ENCODE measurements at regions not wholly inside any gene's neighbourhood (a gene's known extent, or its start where the extent isn't known, plus 50 kb on each side); places are given as distances from the start of the nearest gene placed in this dataset.

DNA sequence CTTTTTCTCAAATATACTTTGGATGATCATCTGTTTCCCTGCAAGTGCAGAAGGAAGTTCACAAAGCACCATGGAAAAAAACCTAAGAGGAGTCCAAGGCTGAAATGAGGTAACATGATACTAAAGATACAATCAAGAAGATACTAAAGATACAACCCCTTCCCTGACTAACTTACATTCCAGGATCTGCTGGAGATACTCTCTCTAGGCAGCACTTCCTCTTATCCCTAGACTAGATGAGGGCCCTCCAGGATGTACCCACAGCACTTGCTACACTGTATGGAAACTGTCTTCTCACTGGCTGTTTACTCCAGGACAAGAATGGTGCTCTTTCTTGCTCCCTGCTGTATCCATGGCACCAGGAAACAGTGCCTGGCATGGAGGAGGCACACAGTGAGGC, 116.4 kb upstream of the NFE2L3 start:
- no peak for DNase-seq (ENCODE audit: low spot score)

GRCh38 chr7:26036092-26036491, 115.9 kb upstream of the NFE2L3 start:
- DNase-seq (ENCODE audit: low spot score): no peak

GRCh38 chr7:26038201-26038990, 113.6 kb upstream of the NFE2L3 start:
- no peak for DNase-seq (ENCODE audit: low spot score)

- no peak for DNase-seq (ENCODE audit: low spot score)
These were observed 111.9 kb upstream of the NFE2L3 start for GRCh38 chr7:26040085-26040484.

DNA sequence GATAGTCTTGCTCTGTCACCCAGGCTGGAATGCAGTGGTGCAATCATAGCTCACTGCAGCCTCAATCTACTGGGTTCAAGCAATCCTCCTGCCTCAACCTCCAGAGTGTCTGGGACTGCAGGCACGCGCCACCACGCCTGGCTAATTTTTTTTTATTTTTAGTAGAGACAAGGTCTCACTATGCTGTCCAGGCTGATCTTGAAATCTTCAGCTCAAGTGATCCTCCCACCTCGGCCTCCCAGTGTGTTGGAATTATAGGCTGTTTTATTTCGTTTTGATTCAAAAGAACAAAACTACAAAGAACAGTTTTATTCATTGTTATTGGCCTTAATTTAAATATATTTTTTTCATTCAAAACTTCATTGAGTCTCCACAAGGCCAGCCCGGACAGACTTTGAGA, 109.8 kb upstream of the NFE2L3 start:
- no peak for DNase-seq (ENCODE audit: low spot score)

- DNase-seq (ENCODE audit: low spot score): no peak
These were observed 108.2 kb upstream of the NFE2L3 start for GRCh38 chr7:26043801-26044200.

GRCh38 chr7:26044320-26044719, 107.7 kb upstream of the NFE2L3 start:
- no peak for DNase-seq (ENCODE audit: low spot score)

DNA sequence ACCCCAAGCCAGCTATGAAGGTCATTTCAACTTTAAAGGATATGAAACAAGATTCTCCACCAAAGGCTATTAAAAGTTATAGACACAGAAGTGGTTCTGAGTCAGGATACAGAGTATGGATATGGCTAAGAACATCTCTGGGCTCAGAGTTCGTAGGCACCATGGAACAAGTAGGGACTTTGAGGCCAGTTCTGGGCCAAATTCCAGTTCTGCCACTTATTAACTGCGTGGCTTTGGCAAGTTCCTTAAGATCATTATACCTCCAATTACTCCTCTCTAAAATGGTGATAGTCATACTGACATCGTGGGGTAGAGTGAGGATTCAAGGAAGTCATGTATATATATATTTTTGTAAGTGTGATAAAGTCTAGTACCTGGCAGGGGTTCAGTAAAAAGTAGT, 105.8 kb upstream of the NFE2L3 start:
- no peak for DNase-seq (ENCODE audit: low spot score)

DNA sequence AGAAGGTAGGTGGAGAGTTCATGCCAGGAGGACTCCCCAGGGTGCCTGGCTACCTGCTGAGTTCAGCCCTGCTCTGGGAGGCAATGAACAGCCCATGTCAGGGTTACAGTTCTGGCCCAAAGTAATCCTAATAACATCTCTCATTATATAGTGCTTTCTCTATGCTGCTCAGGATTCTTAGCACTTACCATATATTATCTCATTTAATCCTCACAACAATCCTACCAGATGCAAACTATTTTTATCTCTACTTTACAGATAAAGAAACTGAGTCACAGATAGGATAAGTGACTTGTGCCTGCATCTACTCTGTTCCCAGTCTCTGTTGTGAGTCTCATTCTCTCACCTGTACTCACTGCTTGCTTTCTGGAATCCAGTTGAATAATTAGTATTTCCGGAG, 105.1 kb upstream of the NFE2L3 start:
- DNase-seq (ENCODE audit: low spot score): no peak

DNA sequence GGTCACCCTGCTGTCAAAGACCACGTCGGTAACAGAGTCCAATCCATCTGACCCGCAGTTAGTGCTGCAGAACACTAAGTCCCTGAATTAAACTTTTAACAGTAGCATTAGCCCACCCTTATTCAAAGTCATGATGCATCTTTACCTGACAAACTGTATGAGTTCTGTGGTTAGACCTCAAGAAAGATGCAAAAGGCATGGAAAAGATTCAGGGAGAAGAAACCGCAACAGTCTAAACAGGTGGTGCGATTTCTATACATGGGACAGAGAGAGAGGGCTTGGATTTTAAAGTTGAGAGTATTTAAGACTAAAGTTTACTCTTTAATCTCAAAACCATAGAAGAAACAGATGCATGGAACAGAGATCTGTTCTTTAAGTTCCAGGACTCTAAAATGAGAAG, 103.3 kb upstream of the NFE2L3 start:
- DNase-seq (ENCODE audit: low spot score): no peak

DNA sequence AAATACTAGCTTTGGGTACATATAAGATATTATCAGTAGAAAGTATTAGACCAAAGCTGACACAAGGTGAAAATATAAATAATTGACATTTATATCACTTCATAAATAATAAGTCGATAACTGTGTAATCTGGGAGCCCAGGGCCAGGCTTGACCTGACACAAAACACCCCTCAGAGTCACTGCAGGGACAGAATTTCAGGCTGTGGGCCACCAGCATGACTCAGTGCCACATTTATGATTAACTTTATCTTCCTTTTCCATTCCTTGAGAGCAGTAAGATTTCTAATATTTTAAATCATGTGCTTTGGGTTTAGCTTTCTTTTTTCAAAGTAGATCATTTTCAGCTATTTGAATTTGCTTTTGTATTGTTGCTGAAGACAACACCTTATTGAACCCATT, 102.9 kb upstream of the NFE2L3 start:
- no peak for DNase-seq (ENCODE audit: low spot score)

DNA sequence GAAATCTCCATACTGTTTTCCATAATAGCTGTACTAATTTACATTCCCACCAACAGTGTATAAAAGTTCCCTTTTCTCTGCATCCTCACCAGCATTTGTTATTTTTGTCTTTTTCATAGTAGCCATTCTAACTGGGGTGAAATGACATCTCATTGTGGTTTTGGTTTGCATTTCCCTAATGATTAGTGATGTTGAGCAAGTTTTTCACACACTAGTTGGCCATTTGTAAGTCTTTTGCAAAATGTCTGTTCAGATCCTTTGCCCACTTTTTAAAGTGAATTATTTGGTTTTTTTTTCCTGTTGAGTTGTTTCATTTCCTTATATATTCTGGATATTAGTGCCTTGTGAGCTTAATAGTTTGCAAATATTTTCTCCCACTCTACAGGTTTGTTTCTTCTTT, 101.0 kb upstream of the NFE2L3 start:
- DNase-seq (ENCODE audit: low spot score): no peak

DNA sequence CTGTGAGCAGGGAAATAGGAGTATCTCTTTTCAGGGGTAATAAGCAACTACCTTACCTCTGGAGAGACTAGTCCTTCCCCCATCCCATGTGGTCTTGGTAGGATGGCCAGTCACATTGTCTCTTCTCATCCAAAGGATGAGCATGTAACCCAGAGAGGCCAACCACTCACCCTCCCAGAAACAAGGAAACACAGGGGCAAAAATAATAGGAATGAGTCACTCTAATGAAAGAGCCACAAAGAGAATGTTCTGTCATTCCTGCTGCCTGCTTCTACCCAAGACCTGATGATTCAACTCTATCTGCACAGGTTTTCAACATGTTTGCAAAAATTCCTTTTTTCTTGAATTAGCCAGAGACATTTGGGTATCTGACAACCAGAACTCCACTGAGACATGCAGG, 99.3 kb upstream of the NFE2L3 start:
- DNase-seq (ENCODE audit: low spot score): no peak

DNA sequence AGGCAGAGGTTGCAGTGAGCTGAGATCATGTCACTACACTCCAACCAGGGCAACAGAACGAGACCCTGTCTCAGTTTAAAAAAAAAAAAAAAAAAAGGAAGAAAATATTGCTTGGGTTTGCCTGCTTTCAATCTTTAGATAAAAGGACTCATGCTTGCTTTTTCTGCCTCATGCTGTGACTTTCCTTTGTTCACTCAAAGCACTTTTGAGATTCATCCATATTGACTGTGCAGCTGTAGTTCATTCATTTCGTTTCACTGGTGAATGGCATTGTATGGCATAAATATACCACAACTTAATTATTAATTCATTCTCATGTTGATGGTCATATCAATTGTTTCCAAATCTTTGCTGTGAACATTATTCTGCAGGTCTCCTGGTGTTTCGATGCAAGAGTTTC, 97.6 kb upstream of the NFE2L3 start:
- no peak for DNase-seq (ENCODE audit: low spot score)

DNA sequence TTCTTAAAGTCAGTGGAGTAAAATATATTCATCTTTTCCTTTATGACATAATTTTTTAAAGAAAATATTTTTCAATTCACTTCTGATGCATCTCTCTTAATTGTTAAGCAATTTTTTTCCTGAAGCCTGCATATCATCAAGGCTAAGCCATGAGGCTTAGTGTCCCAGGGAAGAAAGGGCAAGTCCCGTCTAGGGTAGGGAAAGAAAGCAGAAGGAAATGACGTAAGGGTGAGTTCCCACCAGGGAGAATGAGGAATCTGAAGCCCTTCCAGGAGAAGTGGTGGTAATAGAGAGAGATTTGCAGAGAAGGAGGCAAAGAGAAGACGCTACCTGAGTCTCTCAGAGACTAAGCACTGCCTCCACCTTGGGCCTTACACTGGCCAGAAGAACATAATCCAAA, 96.8 kb upstream of the NFE2L3 start:
- DNase-seq (ENCODE audit: low spot score): no peak

DNA sequence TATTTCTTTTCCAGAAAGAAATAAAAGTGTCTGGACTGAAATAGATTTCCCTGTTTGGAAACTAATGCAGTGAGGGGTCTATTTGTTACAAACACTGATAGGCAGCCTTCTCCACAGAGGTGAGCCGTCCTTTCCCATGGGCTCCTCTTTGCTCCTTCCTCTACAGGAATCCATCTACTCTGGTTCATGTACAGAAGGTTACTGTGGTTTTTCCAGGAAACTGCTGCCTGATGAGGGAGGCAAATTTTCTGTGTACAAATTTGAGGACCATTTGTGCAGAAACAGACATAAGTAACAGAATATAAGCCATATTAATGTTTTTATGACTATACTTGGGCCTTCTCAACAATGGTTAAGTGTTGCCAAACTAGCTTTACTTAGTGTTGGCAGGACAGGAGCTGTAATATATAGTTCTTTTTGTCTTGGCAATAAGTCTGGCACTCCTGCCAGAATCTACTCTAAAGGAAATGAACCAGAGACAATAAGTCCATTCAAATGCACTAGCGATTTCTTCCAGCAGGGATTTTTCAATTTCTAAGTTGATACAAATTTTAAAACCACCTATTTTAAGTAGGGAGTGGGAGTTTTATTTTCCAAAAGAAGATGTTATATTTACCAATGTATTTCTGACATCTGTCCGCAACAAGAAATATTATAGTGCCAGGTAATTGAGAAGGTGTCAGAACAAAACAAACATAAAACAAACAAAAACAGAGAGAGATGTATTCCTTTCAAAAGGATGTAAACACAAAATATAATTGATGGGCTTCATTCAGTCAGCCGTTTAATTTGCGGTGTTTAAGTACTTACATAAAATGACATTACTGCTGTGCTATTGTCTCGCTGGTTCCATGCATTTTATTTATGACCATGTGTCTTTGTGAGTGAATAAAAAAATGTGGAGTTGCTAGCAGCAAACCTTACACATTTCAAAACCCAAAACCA, 91.0 kb upstream of the NFE2L3 start:
- DNase-seq (ENCODE audit: low spot score): no peak

DNA sequence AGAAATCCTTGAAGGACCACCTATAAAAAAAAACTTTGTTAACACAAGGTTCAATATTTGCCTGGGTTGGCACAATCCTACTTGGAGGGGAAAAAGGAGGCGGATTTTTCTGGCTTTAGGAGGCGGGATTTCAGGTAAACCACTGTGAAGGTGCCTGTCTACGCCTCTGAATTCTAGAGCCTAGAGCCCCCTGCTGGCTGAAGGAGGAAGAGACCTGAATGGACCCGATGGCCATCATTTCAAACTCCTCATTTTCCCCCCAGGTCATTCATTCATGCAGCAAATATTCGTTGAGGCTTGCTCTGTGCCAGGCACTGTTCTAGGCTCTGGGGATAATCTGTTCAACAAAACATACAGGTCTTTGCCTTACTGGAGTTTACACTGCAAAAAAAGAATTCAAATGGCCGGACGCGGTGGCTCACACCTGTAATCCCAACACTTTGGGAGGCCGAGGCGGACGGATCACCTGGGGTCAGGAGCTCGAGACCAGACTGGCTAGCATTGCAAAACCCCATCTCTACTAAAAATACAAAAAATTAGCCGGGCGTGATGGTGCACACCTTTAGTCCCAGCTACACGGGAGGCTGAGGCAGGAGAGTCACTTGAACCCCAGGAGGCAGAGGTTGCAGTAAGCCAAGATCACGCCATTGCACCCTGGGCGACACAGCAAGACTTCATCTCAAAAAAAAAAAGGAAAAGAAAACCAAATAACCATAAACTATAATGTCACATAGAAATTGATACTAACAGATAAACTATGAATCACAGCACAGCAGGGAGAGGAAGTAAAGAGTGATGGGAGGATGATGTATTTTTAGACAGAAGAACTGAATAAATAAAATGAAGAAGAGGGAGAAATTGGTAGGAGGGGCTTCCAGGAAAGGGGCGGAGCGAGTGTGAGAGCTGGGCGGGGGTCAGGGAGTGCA, 90.1 kb upstream of the NFE2L3 start:
- peak; percentile 67 for DNase-seq (ENCODE audit: low spot score)

DNA sequence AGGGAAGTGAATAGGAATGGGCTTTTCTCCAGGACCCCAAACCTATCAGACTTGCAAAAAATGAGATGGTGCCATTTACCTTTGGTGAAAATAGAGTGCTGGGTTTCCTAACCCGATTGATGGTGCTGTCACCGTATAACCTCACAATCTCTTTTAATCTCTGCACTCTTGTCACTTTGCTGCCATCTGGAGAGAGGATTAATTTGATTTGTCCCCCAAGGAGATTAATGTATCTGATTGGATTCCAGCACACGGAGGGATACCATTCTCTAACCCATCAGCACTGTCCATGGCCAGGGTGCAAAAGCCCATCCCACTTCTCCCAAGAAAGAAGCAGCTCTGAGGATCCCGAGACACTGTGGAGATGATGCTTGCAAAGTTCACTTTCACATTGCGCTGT, 86.3 kb upstream of the NFE2L3 start:
- no peak for DNase-seq (ENCODE audit: low spot score)

GRCh38 chr7:26066736-26067135, 85.3 kb upstream of the NFE2L3 start:
- no peak for DNase-seq (ENCODE audit: low spot score)

GRCh38 chr7:26070290-26070689, 81.7 kb upstream of the NFE2L3 start:
- no peak for DNase-seq (ENCODE audit: low spot score)

DNA sequence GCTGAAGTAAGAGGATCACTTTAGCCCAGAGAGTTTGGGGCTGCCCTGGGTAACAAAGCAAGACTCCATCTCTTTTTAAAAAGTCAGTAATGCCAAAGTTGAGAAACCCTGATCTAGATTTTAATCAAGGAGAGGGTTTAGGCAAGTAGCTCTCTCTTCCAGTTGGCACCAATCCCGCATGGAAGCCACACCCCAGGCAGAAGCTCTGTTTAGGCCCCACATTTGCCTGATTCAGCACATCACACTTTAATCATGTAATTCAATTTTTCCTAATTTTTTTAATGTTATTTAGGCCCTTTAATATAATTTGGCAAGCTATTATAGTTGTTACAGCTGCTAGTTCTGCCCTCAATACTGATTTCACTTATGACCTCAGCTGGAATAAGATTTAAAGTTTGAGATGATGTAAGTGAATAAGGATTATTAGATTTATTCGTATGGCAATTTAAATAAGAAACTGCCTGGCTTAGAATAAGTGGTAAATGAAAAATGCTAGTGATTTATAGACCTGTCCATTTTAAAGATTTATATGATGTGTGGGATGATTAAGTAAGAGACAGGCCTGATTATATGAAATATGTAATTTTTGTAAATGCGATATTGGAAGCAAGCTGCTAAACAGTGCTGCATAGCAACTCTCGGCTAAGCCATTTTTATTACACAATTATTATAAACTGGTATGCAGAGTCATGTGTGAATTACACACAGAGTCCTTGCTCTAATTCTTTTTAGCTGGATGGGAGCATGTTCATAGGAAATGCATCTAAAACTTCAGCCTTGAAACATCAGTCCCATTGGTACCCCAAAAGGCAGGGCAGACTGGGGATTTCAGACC, 80.2 kb upstream of the NFE2L3 start:
- no peak for DNase-seq (ENCODE audit: low spot score)
